Neuronal stem cell (in vitro differentiated cells): ENCODE measurements at regions not wholly inside any gene's neighbourhood (a gene's known extent, or its start where the extent isn't known, plus 50 kb on each side); places are given as distances from the start of the nearest gene placed in this dataset.

Experiments
- DNase-seq: peaks from one replicate; pipeline ENCODE4 v3.0.0-alpha.2; 2013; ENCODE audit warnings: low spot score
- H2AFZ ChIP-seq: one replicate; pipeline ENCODE4 v1.6.1; 2013; ENCODE audit warnings: mild to moderate bottlenecking, low read length, inconsistent platforms
- H2AK5ac ChIP-seq: 2 replicates; pipeline ENCODE4 v1.6.1; 2013; ENCODE audit warnings: low read depth, mild to moderate bottlenecking, inconsistent platforms, low read length, moderate library complexity, mixed read lengths
- H2BK120ac ChIP-seq: 2 replicates; pipeline ENCODE4 v1.6.1; 2013; ENCODE audit warnings: low read depth, mild to moderate bottlenecking, inconsistent platforms, low read length, moderate library complexity, mixed read lengths
- H2BK12ac ChIP-seq: one replicate; pipeline ENCODE4 v1.6.1; 2013; ENCODE audit warnings: low read length, inconsistent platforms
- H2BK15ac ChIP-seq: 2 replicates; pipeline ENCODE4 v1.6.1; 2013; ENCODE audit warnings: mild to moderate bottlenecking, low read length, inconsistent platforms, mixed read lengths
- H2BK5ac ChIP-seq: one replicate; pipeline ENCODE4 v1.6.1; 2013; ENCODE audit warnings: inconsistent platforms, mild to moderate bottlenecking, low read length, moderate library complexity
- H3K14ac ChIP-seq: one replicate; pipeline ENCODE4 v1.6.1; 2013; ENCODE audit warnings: low read length, inconsistent platforms
- H3K18ac ChIP-seq: 2 replicates; pipeline ENCODE4 v1.6.1; 2013; ENCODE audit warnings: low read length, inconsistent platforms
- H3K23ac ChIP-seq: 2 replicates; pipeline ENCODE4 v1.6.1; 2013; ENCODE audit warnings: low read depth, mild to moderate bottlenecking, mixed read lengths, low read length, inconsistent platforms; ENCODE audit not compliant: poor library complexity
- H3K27ac ChIP-seq: replicated peaks from 3 replicates; pipeline ENCODE4 v1.5.1; 2013; ENCODE audit warnings: low read length, inconsistent platforms
- H3K27me3 ChIP-seq, 3 experiments: 2 replicates each; pipeline ENCODE4 v1.6.1; 2013; ENCODE audit warnings: low read length in 3 of 3, mild to moderate bottlenecking in 2 of 3, inconsistent platforms in 1 of 3, low read depth in 1 of 3, mixed read lengths in 1 of 3, moderate library complexity in 1 of 3; ENCODE audit not compliant: control insufficient read depth in 3 of 3, insufficient read depth in 3 of 3
- H3K36me3 ChIP-seq, 2 donors: replicated peaks in 1 of 2; 2 replicates each; pipeline ENCODE4 v1.6.1; 2013; ENCODE audit warnings: low read length in 2 of 2; ENCODE audit not compliant: control insufficient read depth in 2 of 2, insufficient read depth in 2 of 2
- H3K4ac ChIP-seq: 2 replicates; pipeline ENCODE4 v1.6.1; 2013; ENCODE audit warnings: inconsistent platforms, mild to moderate bottlenecking, low read length, moderate library complexity
- H3K4me1 ChIP-seq, 2 donors: 1 replicate in 1 of 2; 2 replicates in 1 of 2; pipeline ENCODE4 v1.6.1; 2013; ENCODE audit warnings: low read length in 2 of 2, low read depth in 1 of 2; ENCODE audit not compliant: control insufficient read depth in 2 of 2, insufficient read depth in 1 of 2
- H3K4me2 ChIP-seq: one replicate; pipeline ENCODE4 v1.6.1; 2013; ENCODE audit warnings: mild to moderate bottlenecking, low read length, inconsistent platforms; ENCODE audit not compliant: insufficient read depth, poor library complexity, severe bottlenecking
- H3K4me3 ChIP-seq, 2 donors: 2 replicates each; pipeline ENCODE4 v1.5.1; 2013; ENCODE audit warnings: low read length in 2 of 2, mild to moderate bottlenecking in 2 of 2, inconsistent platforms in 1 of 2, moderate library complexity in 1 of 2
- H3K79me1 ChIP-seq: one replicate; pipeline ENCODE4 v1.6.1; 2013; ENCODE audit warnings: low read depth, mild to moderate bottlenecking, inconsistent platforms, low read length, moderate library complexity
- H3K9ac ChIP-seq: one replicate; pipeline ENCODE4 v1.6.1; 2013; ENCODE audit warnings: mild to moderate bottlenecking, low read depth, low read length, inconsistent platforms; ENCODE audit not compliant: poor library complexity
- H3K9me3 ChIP-seq, 2 donors: replicated peaks in 1 of 2; 2 replicates each; pipeline versions ENCODE3 to v1.6.1; 2013; ENCODE audit warnings: low read length in 2 of 2, mild to moderate bottlenecking in 2 of 2, inconsistent platforms in 1 of 2, low read depth in 1 of 2, mixed read lengths in 1 of 2, moderate library complexity in 1 of 2; ENCODE audit not compliant: control insufficient read depth in 2 of 2, insufficient read depth in 1 of 2
- H4K8ac ChIP-seq: one replicate; pipeline ENCODE4 v1.6.1; 2013; ENCODE audit warnings: low read depth, mild to moderate bottlenecking, inconsistent platforms, low read length, moderate library complexity
- H4K91ac ChIP-seq: one replicate; pipeline ENCODE4 v1.6.1; 2013; ENCODE audit warnings: low read length, low read depth, mild to moderate bottlenecking, inconsistent platforms; ENCODE audit not compliant: poor library complexity
- WGBS, 2 donors: extraction: QIAGEN DNeasy Blood & Tissue Kit; methylation state at CpG; one replicate each; pipeline ENCODE4 v1.1.7; 2013; ENCODE audit warnings: missing lambda C conversion rate in 2 of 2, mixed read lengths in 1 of 2; ENCODE audit not compliant: insufficient read length in 2 of 2, insufficient replicate concordance in 1 of 2; ENCODE audit errors: extremely low coverage in 2 of 2; 5-methylcytosine and 5-hydroxymethylcytosine counted together

GRCh38 chr2:129872446-129872845 lies 107.0 kb upstream of the RAB6C start:
- no CpG with 5 or more reads among the region's 4 CpGs for WGBS, 2 donors
- no peak overlapping the region for H2BK15ac ChIP-seq
- no peak overlapping the region for H3K27ac ChIP-seq
- H3K14ac ChIP-seq, result no peak overlapping the region
- H4K8ac ChIP-seq, result no peak overlapping the region
- no peak overlapping the region for H2BK5ac ChIP-seq
- no peak overlapping the region for H3K18ac ChIP-seq
- H3K79me1 ChIP-seq, result no peaks in the 10 kb centered on the region
- no peak overlapping the region for H3K4me3 ChIP-seq
- no peak for DNase-seq
- H3K36me3 ChIP-seq, result no peaks in the 10 kb centered on the region
- no peak overlapping the region for H2AK5ac ChIP-seq
- H2BK120ac ChIP-seq, result no peak overlapping the region
- H3K27me3 ChIP-seq, result no peaks in the 10 kb centered on the region
- no peak overlapping the region for H2BK12ac ChIP-seq
- H3K4me1 ChIP-seq, result peaks cover 0 to 3% of the 10 kb centered on the region in 2 donors
- H3K9ac ChIP-seq, result no peak overlapping the region
- H4K91ac ChIP-seq, result no peak overlapping the region
- no peaks in the 10 kb centered on the region for H3K9me3 ChIP-seq
- H3K4me2 ChIP-seq, result no peak overlapping the region
- H3K4ac ChIP-seq, result no peak overlapping the region
- no peak overlapping the region for H2AFZ ChIP-seq
- H3K23ac ChIP-seq, result no peak overlapping the region

- H3K23ac ChIP-seq, result no peak overlapping the region
These were observed 102.9 kb upstream of the RAB6C start for GRCh38 chr2:129876541-129876940.

DNA sequence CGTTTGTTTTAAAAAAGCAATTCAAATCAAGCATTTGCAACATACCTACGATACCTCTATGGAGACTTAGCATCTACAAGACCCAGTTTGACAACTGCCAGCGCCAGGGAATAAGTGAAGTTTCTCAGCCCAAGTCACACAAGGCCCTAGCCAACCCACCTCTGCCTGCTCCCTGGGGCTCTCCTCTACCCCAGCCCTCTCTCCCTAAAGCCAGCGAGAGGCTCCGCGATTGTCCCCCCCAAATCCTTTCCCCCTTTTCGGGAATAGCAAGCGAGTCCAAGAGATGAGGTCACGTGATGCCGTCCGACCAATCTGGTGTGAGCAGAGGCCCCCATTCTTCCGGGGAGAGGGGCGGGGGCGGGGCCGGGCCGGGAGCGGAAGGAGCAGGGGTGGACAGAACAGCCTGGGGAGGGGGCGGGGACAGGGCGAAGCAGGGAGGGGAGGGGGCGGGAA lies 102.2 kb upstream of the RAB6C start:
- no peak overlapping the region for H2BK120ac ChIP-seq
- H2BK12ac ChIP-seq, result no peak overlapping the region
- peak; percentile 90 for DNase-seq
- no peaks in the 10 kb centered on the region for H3K9me3 ChIP-seq
- peak overlapping the region; percentile 50 for H3K4me2 ChIP-seq
- H3K4me1 ChIP-seq, result peaks cover 0 to 4% of the 10 kb centered on the region in 2 donors
- no peak overlapping the region for H3K9ac ChIP-seq
- H3K79me1 ChIP-seq, result no peaks in the 10 kb centered on the region
- H3K14ac ChIP-seq, result no peak overlapping the region
- H4K8ac ChIP-seq, result no peak overlapping the region
- no peak overlapping the region for H3K27ac ChIP-seq
- no peak overlapping the region for H2BK15ac ChIP-seq
- no peak overlapping the region for H3K23ac ChIP-seq
- no peaks in the 10 kb centered on the region for H3K36me3 ChIP-seq
- H2BK5ac ChIP-seq, result no peak overlapping the region
- peaks cover 0 to 12% (median 0%) of the 10 kb centered on the region in 3 experiments for H3K27me3 ChIP-seq
- no peak overlapping the region for H2AK5ac ChIP-seq
- peak overlapping the region; percentile 96 for H2AFZ ChIP-seq
- peak overlapping the region; percentile 76 to 81 for H3K4me3 ChIP-seq
- no peak overlapping the region for H3K4ac ChIP-seq
- peak overlapping the region; percentile 29 for H3K18ac ChIP-seq
- no peak overlapping the region for H4K91ac ChIP-seq
- WGBS, 2 donors, result no CpG with 5 or more reads among the region's 20 CpGs

More at GRCh38 chr2:129876541-129876940, 102.9 kb upstream of the RAB6C start:
- WGBS, 2 donors, result no CpG with 5 or more reads among the region's 7 CpGs
- Histone ChIP-seq H2BK15ac (no peak overlapping the region), H2BK5ac (no peak overlapping the region), H4K8ac (no peak overlapping the region), H3K4me2 (no peak overlapping the region), H3K9me3 (no peaks in the 10 kb centered on the region), H3K9ac (no peak overlapping the region), H3K14ac (no peak overlapping the region), H3K4ac (no peak overlapping the region), H2AFZ (peak overlapping the region; percentile 96), H3K79me1 (no peaks in the 10 kb centered on the region), H3K4me1 (peaks cover 0 to 4% of the 10 kb centered on the region in 2 donors), H3K36me3 (no peaks in the 10 kb centered on the region), H2BK12ac (no peak overlapping the region), H4K91ac (no peak overlapping the region), H3K27ac (no peak overlapping the region), H3K4me3 (peak overlapping the region in 1 of 2 donors; percentile 76), H2AK5ac (no peak overlapping the region), H3K27me3 (peaks cover 0 to 5% (median 0%) of the 10 kb centered on the region in 3 experiments), H2BK120ac (no peak overlapping the region), H3K18ac (no peak overlapping the region)
- DNase-seq, result no peak

GRCh38 chr2:129877795-129878775 lies 101.4 kb upstream of the RAB6C start:
- H3K4me2 ChIP-seq, result peak overlapping the region; percentile 55
- H3K4me1 ChIP-seq, result peaks cover 0 to 4% of the 10 kb centered on the region in 2 donors
- no peak overlapping the region for H2BK120ac ChIP-seq
- no peak overlapping the region for H2BK12ac ChIP-seq
- WGBS, 2 donors, result no CpG with 5 or more reads among the region's 50 CpGs
- no peak overlapping the region for H3K23ac ChIP-seq
- no peak overlapping the region for H3K14ac ChIP-seq
- peak overlapping the region; percentile 83 for H2AFZ ChIP-seq
- no peak overlapping the region for H2BK15ac ChIP-seq
- peak overlapping the region; percentile 50 to 77 for H3K4me3 ChIP-seq
- DNase-seq, result peak; percentile 52
- H3K4ac ChIP-seq, result no peak overlapping the region
- H3K36me3 ChIP-seq, result no peaks in the 10 kb centered on the region
- H4K91ac ChIP-seq, result no peak overlapping the region
- H2BK5ac ChIP-seq, result no peak overlapping the region
- peaks cover 0 to 15% (median 0%) of the 10 kb centered on the region in 3 experiments for H3K27me3 ChIP-seq
- H4K8ac ChIP-seq, result no peak overlapping the region
- H3K9ac ChIP-seq, result no peak overlapping the region
- H3K18ac ChIP-seq, result peak overlapping the region; percentile 87
- no peak overlapping the region for H2AK5ac ChIP-seq
- no peaks in the 10 kb centered on the region for H3K9me3 ChIP-seq
- H3K27ac ChIP-seq, result no peak overlapping the region
- H3K79me1 ChIP-seq, result no peaks in the 10 kb centered on the region
